Skeletal muscle satellite cell (primary cell): ENCODE measurements at regions not wholly inside any gene's neighbourhood (a gene's known extent, or its start where the extent isn't known, plus 50 kb on each side); places are given as distances from the start of the nearest gene placed in this dataset.

Experiments used
- H3K27me3 ChIP-seq: 2 replicates; pipeline ENCODE4 v1.7.0; 2013; ENCODE audit warnings: low read length; ENCODE audit not compliant: control insufficient read depth, insufficient read depth
- H3K36me3 ChIP-seq: 2 replicates; pipeline ENCODE4 v1.7.0; 2013; ENCODE audit warnings: mild to moderate bottlenecking, control low read depth, low read length; ENCODE audit not compliant: insufficient read depth
- H3K4me1 ChIP-seq: 2 replicates; pipeline ENCODE4 v1.7.0; 2013; ENCODE audit warnings: low read length; ENCODE audit not compliant: control insufficient read depth, insufficient read depth
- H3K4me2 ChIP-seq: 2 replicates; pipeline ENCODE4 v1.7.0; 2013; ENCODE audit warnings: mild to moderate bottlenecking, low read length
- H3K4me3 ChIP-seq: 2 replicates; pipeline ENCODE4 v1.7.0; 2013; ENCODE audit warnings: low read length
- H3K9ac ChIP-seq: 2 replicates; pipeline ENCODE4 v1.7.0; 2013; ENCODE audit warnings: mild to moderate bottlenecking, low read depth, low read length, moderate library complexity
- H3K9me3 ChIP-seq: replicated peaks from 2 replicates; pipeline ENCODE4 v1.7.0; 2013; ENCODE audit warnings: mild to moderate bottlenecking, control low read depth, low read length

DNA sequence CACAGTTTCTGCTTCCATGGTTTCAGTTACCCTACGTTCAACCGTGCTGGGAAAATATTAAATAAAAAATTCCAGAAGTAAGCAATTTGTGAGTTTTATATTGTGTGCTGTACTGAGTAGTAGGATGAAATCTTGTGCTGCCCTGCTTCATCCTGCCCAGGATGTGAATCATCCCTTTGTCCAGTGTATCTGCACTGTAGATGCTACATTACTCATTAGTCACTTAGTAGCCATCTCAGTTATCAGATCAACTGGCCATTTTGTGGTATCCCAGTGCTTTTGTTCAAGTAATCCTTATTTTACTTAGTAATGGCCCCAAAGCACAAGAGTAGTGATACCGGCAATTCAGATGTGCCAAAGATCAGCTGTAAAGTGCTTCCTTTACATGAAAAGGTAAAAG lies 97.9 kb downstream of the COX18 start:
- peak overlapping the region; percentile 68 for H3K9ac ChIP-seq
- no peaks in the 10 kb centered on the region for H3K9me3 ChIP-seq
- H3K4me2 ChIP-seq = peak overlapping the region; percentile 67
- H3K27me3 ChIP-seq = no peaks in the 10 kb centered on the region
- H3K4me3 ChIP-seq = peak overlapping the region; percentile 44
- H3K36me3 ChIP-seq = no peaks in the 10 kb centered on the region
- H3K4me1 ChIP-seq = peaks cover 56% of the 10 kb centered on the region

DNA sequence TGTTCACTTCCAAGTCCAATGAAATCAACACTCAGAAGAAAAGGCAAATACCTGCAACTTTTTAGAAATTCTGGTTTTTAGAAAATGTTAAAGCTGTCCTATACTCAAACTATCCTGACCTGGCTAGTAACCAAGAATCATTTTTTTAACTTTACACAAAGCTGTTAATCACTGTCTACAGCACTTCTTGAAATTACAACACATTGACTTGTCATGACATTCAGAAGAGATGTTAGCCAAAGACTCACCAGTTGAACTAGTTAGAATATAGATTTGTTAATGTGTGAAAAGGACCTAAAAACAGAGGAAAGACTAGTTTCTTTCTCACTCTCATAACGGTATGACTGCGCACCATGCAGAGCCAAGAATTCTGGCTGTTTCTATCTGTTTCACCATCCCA lies 98.8 kb downstream of the COX18 start:
- peak overlapping the region; percentile 68 for H3K9ac ChIP-seq
- no peaks in the 10 kb centered on the region for H3K27me3 ChIP-seq
- peaks cover 52% of the 10 kb centered on the region for H3K4me1 ChIP-seq
- H3K4me2 ChIP-seq = peak overlapping the region; percentile 62
- no peaks in the 10 kb centered on the region for H3K36me3 ChIP-seq
- no peaks in the 10 kb centered on the region for H3K9me3 ChIP-seq
- H3K4me3 ChIP-seq = peak overlapping the region; percentile 21

DNA sequence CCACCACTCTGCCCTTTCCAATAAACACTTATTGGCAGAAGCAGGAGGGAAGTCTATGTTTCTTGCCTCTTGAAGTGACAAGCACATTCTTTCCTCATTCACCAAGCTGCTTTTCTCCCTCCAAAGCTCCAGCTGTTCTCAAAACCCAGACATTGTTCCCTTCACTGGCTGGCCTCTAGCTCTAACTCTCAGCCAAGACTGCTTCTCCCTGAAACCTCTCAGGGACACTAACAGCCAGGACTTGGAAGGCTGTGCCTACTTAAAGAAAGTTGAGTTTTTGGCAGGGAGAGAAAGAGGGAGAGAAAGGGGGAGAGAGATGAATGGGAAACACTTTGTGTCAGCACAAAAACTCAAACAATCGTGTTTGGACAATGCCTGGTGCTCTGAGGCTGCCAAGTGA lies 99.5 kb downstream of the COX18 start:
- H3K27me3 ChIP-seq = no peaks in the 10 kb centered on the region
- H3K4me2 ChIP-seq = no peak overlapping the region
- no peak overlapping the region for H3K4me3 ChIP-seq
- no peak overlapping the region for H3K9ac ChIP-seq
- H3K4me1 ChIP-seq = peaks cover 46% of the 10 kb centered on the region
- no peaks in the 10 kb centered on the region for H3K9me3 ChIP-seq
- no peaks in the 10 kb centered on the region for H3K36me3 ChIP-seq

DNA sequence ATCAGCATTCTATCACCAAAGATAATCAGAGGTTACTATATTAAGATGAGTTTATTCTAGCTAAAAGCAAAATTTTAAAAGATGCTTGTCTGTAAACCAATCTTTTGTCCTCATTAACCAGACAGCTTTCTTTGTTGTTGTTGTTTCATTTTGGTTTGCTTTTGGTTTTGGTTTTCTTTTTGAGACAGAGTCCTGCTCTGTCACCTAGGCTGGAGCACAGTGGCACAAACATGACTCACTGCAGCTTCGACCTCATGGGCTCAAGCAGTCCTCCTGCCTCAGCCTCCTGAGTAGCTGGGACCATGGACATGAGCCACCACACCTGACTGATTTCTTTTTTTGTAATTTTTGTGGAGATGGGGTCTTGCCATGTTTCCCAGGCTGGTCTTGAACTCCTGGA lies 102.9 kb downstream of the COX18 start:
- Histone ChIP-seq H3K9ac (no peak overlapping the region), H3K4me1 (peaks cover 24% of the 10 kb centered on the region), H3K36me3 (no peaks in the 10 kb centered on the region), H3K4me3 (no peak overlapping the region), H3K4me2 (no peak overlapping the region), H3K27me3 (no peaks in the 10 kb centered on the region), H3K9me3 (no peaks in the 10 kb centered on the region)

DNA sequence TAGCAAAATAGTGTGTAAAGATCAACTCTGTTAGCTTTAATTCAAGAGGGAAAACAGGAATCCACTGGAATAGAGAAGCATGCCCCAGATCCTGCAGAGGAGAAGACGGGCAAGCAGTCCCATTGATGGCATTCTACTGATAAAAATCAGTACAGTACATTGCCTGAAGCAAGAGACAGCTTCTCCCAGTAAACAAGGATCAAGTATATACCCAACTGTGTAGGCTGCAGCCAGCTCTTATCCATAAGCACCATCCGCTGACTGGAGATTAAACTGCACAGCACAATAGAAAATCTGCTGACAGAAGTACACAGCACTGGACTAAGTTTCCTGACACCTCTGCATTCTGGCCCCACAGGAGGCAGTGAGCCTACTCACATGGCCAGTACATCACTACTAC lies 110.1 kb downstream of the COX18 start:
- Histone ChIP-seq H3K4me3 (no peak overlapping the region), H3K4me2 (no peak overlapping the region), H3K9me3 (no peaks in the 10 kb centered on the region), H3K4me1 (no peaks in the 10 kb centered on the region), H3K9ac (no peak overlapping the region), H3K36me3 (no peaks in the 10 kb centered on the region), H3K27me3 (no peaks in the 10 kb centered on the region)

DNA sequence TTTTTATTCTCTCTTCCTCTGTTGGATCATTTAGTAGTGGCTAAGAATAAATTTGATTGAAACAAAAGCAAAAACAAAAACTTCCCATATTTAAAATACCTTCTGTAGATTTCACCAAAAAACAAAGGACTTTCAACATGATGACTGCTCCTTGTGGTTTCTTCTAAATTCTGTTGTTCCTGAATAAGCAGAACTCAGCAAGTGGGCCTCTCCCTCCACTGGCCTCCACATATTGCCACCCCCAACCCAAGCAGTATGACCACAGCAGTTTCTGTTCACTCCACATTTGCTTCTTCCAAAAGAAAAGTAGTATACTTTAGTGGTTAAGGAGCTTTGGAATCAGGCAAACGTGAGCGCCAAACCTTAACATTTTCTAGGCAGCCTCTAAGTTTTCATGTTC lies 114.7 kb downstream of the COX18 start:
- Histone ChIP-seq H3K9ac (no peak overlapping the region), H3K36me3 (no peaks in the 10 kb centered on the region), H3K4me1 (no peaks in the 10 kb centered on the region), H3K4me2 (no peak overlapping the region), H3K4me3 (no peak overlapping the region), H3K9me3 (no peaks in the 10 kb centered on the region), H3K27me3 (no peaks in the 10 kb centered on the region)

DNA sequence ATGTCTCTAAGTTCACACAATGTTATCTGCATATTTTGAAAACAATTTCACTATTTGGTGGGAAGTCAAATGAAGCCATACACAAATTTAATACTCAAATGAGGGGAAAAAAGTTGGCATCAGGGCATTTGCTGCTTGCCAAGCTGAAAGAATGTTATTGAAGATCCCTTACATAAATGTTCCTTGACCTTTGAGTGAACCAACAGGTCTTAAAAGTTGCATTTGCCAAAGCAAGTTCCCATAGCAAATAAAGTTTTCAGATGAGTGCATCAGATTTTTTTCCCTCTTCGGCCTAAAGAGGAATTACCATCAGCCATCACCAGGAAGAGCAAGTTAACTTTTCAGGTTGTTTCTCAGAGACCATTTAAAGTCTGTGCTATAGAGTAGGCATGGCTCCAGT lies 115.9 kb downstream of the COX18 start:
- H3K4me1 ChIP-seq = no peaks in the 10 kb centered on the region
- H3K9ac ChIP-seq = no peak overlapping the region
- H3K4me3 ChIP-seq = no peak overlapping the region
- H3K36me3 ChIP-seq = no peaks in the 10 kb centered on the region
- H3K27me3 ChIP-seq = no peaks in the 10 kb centered on the region
- H3K9me3 ChIP-seq = no peaks in the 10 kb centered on the region
- H3K4me2 ChIP-seq = no peak overlapping the region

DNA sequence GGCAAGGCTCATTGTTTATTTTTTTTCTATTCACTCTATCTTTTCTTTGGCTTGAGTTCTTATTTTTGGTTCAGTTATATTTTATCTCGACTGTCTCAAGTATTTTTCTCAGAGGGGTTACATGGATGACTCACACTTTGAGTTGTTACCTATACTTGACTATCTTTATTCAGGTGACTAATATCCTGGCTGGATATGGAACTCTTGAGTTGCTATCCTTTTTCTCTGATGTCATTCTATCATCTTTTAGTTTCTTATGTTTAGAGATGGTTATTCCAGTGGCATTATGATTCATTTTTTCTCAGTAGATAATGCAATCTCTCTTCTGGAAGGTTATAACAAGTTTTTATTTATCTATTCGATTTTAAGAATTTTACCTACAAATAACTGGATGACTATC lies 117.9 kb downstream of the COX18 start:
- Histone ChIP-seq H3K27me3 (no peaks in the 10 kb centered on the region), H3K9ac (no peak overlapping the region), H3K4me1 (no peaks in the 10 kb centered on the region), H3K36me3 (no peaks in the 10 kb centered on the region), H3K4me2 (no peak overlapping the region), H3K4me3 (no peak overlapping the region), H3K9me3 (no peaks in the 10 kb centered on the region)

DNA sequence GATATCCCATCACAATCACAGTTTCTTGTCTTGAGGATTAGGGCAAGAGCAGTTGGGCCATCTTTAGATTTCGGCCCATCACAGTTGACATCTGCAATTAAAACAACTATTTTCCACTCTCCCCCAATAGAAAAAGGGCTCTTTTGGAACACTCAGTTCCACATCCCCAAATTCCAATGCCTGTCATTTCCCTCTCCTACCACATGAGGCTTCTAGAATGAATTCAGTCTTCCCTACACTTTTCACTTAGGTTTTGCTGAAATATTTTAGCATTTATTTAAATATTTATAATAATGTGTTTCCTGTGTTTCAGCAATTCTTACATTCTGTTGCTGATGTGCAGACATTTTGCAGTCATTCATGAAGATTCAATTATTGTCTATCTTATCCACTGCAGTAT lies 118.4 kb downstream of the COX18 start:
- H3K27me3 ChIP-seq = no peaks in the 10 kb centered on the region
- no peaks in the 10 kb centered on the region for H3K36me3 ChIP-seq
- H3K9ac ChIP-seq = no peak overlapping the region
- H3K4me3 ChIP-seq = no peak overlapping the region
- no peaks in the 10 kb centered on the region for H3K4me1 ChIP-seq
- no peak overlapping the region for H3K4me2 ChIP-seq
- H3K9me3 ChIP-seq = no peaks in the 10 kb centered on the region

DNA sequence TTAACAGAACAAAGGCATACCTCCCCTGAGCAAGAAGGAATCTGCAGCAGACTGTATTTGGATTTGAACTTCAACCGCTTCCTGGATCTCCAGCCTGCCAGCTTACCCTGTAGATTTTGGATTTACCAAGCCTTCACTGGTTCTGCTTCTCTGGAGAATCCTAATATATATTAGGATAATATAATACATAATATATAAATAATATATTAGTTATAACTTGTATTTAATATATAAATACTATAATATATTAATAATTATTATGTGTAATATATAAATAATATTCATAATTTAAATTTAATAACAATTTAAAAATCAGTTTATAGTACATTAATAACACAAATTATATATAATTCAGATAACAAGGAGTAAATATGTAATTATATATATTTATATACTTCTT lies 121.4 kb downstream of the COX18 start:
- Histone ChIP-seq H3K9ac (no peak overlapping the region), H3K9me3 (no peaks in the 10 kb centered on the region), H3K4me1 (no peaks in the 10 kb centered on the region), H3K4me2 (no peak overlapping the region), H3K4me3 (no peak overlapping the region), H3K27me3 (no peaks in the 10 kb centered on the region), H3K36me3 (no peaks in the 10 kb centered on the region)

DNA sequence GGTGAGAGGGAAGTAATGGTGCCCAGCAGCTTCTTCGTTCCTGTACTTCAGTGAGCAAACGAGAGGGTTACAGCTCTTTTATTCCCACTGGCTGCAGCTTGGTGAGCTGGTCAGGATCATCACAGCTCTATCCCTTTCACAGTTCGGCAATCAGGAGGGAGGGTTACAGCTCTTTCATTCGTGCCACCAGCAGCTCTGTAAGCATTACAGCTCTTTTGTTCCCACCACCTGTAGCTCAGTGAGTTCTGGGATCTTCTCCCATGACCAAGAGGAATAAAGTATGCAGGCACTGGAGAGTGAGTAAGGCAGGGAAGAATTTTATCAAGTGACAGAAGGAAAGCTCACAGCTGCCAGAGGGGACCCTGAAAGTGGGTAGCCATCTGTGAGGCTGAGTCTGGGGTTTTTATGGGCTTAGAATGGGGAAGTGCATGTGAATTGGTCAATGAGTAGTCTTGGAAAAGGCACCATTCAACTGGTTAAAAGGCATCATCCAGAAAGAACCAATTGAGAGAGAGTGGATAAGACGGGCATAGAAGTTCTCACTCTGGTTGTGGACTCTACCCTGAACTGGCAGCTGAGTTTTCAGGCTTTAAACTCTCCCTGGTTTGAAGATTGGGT lies 123.7 kb downstream of the COX18 start:
- Histone ChIP-seq H3K27me3 (no peaks in the 10 kb centered on the region), H3K9ac (no peak overlapping the region), H3K4me2 (no peak overlapping the region), H3K4me1 (no peaks in the 10 kb centered on the region), H3K36me3 (no peaks in the 10 kb centered on the region), H3K4me3 (no peak overlapping the region), H3K9me3 (no peaks in the 10 kb centered on the region)

DNA sequence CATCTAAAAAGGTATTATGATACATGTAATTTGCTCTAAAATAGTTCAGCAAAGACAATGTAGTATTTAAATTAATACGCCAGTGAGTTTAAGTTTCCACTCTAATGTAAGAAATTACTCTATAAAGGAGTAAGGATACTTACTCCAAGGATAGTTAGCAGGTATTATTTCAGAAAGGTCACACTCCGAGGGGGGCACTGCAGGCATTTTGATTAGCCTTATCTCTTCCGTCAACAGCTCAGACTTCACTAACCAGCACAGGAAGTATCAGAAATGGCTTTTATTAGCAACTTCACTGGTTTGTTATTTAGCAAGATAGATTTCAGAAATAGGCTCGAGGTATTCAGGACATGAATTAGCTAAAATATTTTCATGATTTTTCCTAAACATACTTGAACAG lies 127.0 kb downstream of the COX18 start:
- H3K4me2 ChIP-seq = no peak overlapping the region
- H3K9ac ChIP-seq = no peak overlapping the region
- no peaks in the 10 kb centered on the region for H3K9me3 ChIP-seq
- H3K4me1 ChIP-seq = no peaks in the 10 kb centered on the region
- H3K4me3 ChIP-seq = no peak overlapping the region
- H3K36me3 ChIP-seq = no peaks in the 10 kb centered on the region
- no peaks in the 10 kb centered on the region for H3K27me3 ChIP-seq
